AG04450 (cell line): ENCODE measurements at regions not wholly inside any gene's neighbourhood (a gene's known extent, or its start where the extent isn't known, plus 50 kb on each side); places are given as distances from the start of the nearest gene placed in this dataset.

Experiments
- CTCF ChIA-PET: fragments of 300-600, 350-600 bp; formaldehyde crosslinking; extraction: SDS; loops from one replicate; lab custom pipeline; 2022; ENCODE audit warnings: antibody characterized with exemption, inconsistent platforms; lab: Charles Lee
- POLR2A ChIA-PET: fragments of 350-600 bp; formaldehyde crosslinking; extraction: SDS; loops from one replicate; lab custom pipeline; 2021; ENCODE audit warnings: antibody characterized with exemption, inconsistent platforms; lab: Yijun Ruan, JAX
- DNase-seq: peaks from one replicate; pipeline ENCODE4 v3.0.0-alpha.2; 2011; ENCODE audit warnings: low read depth, low spot score
- H3K27ac ChIP-seq: one replicate; pipeline ENCODE4 v1.5.1; 2012; ENCODE audit warnings: low read depth, low read length, control low read depth
- H3K27me3 ChIP-seq: one replicate; pipeline ENCODE4 v1.6.0; 2012; ENCODE audit warnings: low read length; ENCODE audit not compliant: control insufficient read depth, insufficient read depth
- H3K4me3 ChIP-seq: 2 replicates; pipeline ENCODE4 v1.5.1; 2011; ENCODE audit warnings: mild to moderate bottlenecking, low read depth, low read length, control low read depth
- H3K9me3 ChIP-seq: 2 replicates; pipeline ENCODE4 v1.5.1; 2012; ENCODE audit warnings: low read length; ENCODE audit not compliant: control insufficient read depth, insufficient read depth
- TF ChIP-seq, protein P1 (sequence below): IDR thresholded peaks from 2 replicates; pipeline ENCODE4 v1.5.1; 2011; ENCODE audit warnings: low read depth, low read length, control low read depth, inconsistent platforms

DNA sequence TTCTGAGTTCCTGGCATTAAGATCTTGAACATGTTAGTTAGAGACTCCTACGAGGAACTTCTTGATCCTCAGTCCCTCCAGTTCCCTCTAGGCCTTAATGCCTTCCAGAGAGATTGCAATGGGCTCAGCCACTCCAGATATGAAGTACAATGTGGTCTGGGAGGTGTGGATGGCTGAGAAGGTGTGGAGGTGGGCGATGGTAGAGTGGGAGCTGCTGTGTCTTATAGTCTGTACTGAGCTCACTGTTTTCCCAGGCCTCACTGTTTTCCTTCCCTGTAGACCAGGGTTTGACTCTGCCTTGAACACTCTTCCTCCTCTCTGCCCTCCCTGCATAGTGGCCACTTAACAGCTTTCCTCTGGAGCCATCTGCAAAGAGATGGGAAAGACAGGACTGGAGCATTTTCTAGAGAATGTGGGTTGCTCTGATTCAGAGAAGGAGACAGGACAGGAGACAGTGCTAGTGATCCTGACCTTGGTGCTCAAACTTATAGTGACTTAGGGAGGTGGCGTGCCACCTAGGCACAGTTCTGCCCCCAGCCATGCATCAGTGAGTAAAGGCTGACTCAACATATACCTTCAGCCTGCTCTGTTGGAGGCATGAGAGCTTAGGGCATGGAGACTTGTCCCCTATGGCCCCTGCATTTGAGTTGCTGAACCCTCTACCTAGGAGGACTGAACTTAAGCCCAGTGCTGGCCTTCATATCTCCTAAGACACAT lies 129.7 kb downstream of the TDRD15 start:
- ChIA-PET CTCF (no interaction called here), POLR2A (no interaction called here)
- no peak for DNase-seq

DNA sequence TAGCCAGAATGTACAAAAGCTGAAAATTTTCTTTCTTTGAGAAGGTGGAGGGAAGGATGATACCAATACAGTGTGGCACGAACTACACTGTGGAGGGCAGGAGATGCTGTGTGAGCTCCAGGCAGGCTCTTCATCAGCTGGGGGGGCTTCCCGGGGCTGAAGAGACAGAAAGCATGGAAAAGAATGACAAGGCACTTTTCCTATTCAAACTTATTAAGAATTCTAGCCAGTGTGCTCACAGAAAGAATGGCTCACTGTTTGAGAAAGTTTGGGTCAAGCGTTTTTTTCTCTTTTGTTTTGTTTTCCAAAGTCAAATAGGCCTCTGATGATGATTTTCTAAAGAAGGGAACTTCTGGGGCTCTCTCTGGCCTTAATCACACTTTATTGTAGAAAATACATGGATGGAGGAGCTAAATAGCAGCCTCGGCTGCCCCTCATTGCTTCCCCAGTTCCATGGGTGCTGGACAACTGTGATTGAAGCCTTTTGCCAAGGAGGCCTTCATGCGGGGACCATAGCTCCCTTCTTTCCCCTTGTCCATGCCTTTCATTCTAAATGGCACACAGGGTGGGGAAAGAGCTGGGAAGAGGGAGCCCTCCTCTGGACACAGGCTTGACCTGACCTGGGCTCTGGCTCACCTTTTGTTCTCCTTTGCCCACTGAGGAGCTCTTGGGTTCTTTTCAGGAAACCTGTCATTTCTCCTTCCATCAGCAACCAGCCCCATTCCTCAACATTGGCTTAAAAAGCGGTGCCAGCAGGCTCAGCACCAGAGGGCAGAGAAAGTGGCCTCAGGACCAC lies 130.6 kb downstream of the TDRD15 start:
- ChIA-PET CTCF (interaction anchor here (0.5 kb wide), 1 partner anchor 62 kb away, joined by 3 read pairs; no protein-coding TSS in a partner anchor), POLR2A (no interaction called here)
- Histone ChIP-seq H3K9me3 (no peaks in the 10 kb centered on the region; the same call in 1 of the 2 replicates), H3K27me3 (no peaks in the 10 kb centered on the region), H3K4me3 (no peak overlapping the region), H3K27ac (no peak overlapping the region)
- no peak for DNase-seq
- TF ChIP-seq, protein P1, sequence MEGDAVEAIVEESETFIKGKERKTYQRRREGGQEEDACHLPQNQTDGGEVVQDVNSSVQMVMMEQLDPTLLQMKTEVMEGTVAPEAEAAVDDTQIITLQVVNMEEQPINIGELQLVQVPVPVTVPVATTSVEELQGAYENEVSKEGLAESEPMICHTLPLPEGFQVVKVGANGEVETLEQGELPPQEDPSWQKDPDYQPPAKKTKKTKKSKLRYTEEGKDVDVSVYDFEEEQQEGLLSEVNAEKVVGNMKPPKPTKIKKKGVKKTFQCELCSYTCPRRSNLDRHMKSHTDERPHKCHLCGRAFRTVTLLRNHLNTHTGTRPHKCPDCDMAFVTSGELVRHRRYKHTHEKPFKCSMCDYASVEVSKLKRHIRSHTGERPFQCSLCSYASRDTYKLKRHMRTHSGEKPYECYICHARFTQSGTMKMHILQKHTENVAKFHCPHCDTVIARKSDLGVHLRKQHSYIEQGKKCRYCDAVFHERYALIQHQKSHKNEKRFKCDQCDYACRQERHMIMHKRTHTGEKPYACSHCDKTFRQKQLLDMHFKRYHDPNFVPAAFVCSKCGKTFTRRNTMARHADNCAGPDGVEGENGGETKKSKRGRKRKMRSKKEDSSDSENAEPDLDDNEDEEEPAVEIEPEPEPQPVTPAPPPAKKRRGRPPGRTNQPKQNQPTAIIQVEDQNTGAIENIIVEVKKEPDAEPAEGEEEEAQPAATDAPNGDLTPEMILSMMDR: no peak

More for the DNA sequence above, 129.7 kb downstream of the TDRD15 start:
- H3K27ac ChIP-seq: no peak overlapping the region
- TF ChIP-seq, protein P1: no peak
- no peak overlapping the region for H3K4me3 ChIP-seq
- no peaks in the 10 kb centered on the region for H3K27me3 ChIP-seq
- no peaks in the 10 kb centered on the region; the same call in none of the 2 replicates for H3K9me3 ChIP-seq

DNA sequence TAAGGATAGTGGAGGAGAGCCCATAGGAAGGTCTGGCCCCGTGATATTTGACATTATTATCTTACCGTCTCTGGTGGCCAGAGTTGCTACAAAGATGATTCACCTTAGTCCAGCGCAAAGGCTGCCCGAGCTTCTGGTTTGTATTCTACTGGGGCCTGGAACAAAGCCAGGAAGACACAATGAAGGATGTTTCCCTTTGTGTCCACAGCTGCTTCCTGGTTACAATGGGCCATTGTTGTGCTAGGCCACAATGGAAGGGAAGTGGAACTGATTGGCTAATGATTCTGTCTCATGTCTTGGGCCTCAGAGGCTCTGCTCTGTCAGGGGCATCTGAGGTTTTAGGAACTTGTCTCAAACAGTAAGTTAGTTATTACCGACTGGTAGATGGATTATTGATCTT lies 132.2 kb downstream of the TDRD15 start:
- H3K9me3 ChIP-seq: no peaks in the 10 kb centered on the region; the same call in 1 of the 2 replicates
- POLR2A ChIA-PET: no interaction called here
- no peaks in the 10 kb centered on the region for H3K27me3 ChIP-seq
- CTCF ChIA-PET: no interaction called here
- no peak overlapping the region for H3K27ac ChIP-seq
- TF ChIP-seq, protein P1: no peak
- H3K4me3 ChIP-seq: no peak overlapping the region
- DNase-seq: no peak

DNA sequence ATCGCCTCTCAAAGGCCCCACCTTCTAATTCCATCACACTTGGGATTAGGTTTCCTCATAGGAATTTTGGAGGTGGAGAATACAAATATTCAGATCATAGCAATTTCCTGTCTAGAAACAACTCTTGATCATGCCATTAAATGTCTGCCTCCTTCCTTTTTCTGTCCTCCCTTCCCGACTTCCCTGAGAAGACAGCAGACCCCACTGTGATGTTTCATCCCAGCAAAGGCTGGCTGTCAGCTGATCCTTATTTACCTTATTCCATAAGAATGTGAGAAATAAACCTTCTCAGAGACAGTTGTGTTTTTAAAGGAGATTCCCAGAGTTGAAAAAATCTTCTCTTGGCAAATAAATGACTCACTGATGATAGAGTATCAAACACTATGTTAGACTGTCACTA lies 133.9 kb downstream of the TDRD15 start:
- TF ChIP-seq, protein P1: no peak
- Histone ChIP-seq H3K4me3 (no peak overlapping the region), H3K27ac (no peak overlapping the region), H3K27me3 (no peaks in the 10 kb centered on the region), H3K9me3 (no peaks in the 10 kb centered on the region; the same call in 1 of the 2 replicates)
- ChIA-PET POLR2A (no interaction called here), CTCF (no interaction called here)
- no peak for DNase-seq

DNA sequence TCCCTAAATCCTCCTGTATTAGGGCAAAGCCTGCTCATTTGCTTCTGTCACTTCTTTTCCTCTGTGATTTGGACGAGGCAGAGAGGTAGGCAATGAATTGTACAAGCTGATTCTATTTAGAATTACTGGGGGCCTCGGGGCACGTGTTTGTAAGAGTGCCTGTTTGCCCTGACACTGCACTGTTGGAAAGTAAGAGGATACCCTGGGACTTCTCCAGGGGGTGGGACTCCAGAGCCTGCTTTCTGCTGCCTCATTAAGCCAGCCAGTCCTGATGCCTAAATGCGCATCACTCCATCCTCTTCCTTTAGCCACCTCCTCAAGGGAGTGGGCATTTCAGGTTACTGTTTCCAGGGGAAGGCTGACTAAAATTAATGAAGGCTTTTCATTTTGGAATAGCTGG lies 134.3 kb downstream of the TDRD15 start:
- Histone ChIP-seq H3K4me3 (no peak overlapping the region), H3K9me3 (no peaks in the 10 kb centered on the region; the same call in 1 of the 2 replicates), H3K27me3 (no peaks in the 10 kb centered on the region), H3K27ac (no peak overlapping the region)
- TF ChIP-seq, protein P1: no peak
- no peak for DNase-seq
- CTCF ChIA-PET: no interaction called here
- POLR2A ChIA-PET: no interaction called here
